ENCODE measurements at regions not wholly inside any gene's neighbourhood (a gene's known extent, or its start where the extent isn't known, plus 50 kb on each side); places are given as distances from the start of the nearest gene placed in this dataset.
"Not testable (repeated sequence)": the region's sequence is repeated elsewhere in the genome, so short reads cannot be mapped to it uniquely, and the experiment has no call there.

DNA sequence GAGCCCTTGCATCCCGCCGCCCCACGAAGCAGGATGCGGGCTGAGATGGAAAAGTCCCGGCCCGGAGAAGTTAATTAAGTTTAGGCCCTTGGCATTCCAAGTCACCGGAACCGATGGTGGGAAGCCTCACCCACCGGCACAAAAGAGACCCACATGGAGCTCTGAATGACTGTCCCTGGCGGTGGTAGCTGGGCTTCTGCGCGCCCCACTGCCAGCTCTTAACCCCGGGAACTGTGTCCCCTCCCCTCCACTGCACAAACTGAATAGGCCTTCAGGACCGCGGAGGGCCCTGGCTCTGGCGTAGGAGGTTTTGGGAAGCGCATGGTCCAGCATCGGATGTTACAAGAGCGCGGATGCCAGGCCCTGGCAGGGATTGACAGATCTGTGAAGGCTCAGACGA is 291.1 kb upstream of the TUT7 start:
- no peak for DNase-seq

DNA sequence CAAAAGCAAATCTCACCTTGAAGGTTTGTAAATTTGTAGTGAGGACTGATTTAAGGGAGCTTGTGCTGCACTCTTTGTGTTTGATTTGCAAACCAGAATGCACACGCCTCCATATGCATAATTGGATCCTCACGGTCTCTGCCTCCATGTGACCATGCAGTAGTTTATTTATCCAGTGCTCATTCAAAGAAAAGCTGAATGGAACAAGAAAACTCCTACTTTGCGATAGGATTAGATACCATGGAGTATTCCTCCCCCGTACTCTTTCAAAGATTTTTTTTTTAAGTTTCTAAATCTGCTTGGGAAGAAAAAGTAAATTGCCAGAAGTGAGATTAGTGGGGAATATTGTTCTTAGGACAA is 290.4 kb upstream of the TUT7 start:
- DNase-seq = no peak

DNA sequence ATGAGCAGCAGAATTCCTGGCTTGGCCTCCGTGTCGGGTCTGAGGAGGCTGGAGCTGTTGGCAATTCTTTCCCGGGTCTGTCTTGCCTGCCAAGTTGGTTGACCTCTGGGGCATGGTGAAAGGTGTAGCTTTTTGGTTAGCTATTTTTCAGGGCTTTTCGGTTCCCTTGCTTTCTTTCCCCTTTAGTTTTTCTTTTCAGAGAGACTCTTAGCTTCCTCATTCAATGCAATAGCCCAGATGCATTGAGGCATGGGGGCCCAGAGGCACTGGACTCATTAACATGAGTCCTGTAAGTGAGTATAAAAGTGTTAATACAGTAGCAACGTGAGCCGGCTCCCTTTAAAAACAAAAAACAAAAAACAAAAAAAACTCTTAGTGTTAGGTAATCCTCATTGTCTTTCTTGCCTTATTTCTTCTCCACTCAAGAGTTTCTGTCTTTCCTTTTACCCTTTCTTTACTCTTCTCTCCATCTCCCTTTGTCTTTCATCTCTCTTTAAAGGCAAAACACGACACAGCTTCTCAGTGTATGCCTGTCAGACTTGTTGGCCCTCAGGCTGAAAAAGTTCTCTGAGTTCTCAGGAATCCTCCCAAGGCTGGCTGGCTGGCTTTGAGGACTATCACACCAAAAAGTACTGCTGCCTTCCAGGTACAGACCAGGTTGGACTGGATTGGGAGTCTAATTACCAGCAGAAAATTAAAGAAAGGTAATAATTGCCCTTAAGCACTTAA is 289.9 kb upstream of the TUT7 start:
- DNase-seq = no peak

DNA sequence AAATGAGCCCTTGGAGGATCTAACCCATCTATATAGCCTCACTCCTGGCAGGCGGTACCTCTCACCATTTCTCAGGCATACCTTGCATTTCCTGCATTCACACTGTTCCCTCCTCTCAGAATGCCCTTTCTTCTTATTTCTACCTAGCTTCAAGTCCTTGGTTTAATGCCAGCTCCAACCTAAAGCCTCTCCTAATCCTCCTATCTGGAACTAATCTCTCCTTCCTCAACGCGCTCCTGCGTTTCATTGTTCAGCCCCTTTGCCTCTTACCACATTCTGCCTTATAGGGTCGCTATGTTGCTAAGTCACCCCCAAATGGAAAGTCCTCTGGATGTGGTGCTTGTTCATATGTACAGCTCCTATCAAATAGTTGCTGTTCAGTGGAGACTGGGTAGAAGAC is 288.5 kb upstream of the TUT7 start:
- no peak for DNase-seq

DNA sequence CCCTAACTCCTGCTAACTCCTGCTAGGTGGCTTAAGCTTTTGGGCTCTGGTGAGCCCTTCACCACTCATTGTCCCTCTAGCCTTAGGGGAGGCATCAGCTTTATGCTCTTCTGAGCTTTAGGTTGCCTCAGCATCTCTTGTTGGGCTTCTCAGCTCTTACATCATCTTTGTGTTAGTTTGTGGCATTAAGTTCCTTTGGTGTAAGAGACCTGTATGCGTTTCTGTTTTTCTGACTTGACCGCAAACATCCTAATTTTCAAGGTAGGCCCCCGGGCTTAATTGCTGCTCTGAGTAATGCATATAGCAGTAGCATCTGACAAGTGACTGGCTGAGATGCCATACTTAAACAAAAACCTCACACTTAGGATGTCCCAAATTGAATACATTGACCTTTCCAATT is 287.8 kb upstream of the TUT7 start:
- DNase-seq = no peak

DNA sequence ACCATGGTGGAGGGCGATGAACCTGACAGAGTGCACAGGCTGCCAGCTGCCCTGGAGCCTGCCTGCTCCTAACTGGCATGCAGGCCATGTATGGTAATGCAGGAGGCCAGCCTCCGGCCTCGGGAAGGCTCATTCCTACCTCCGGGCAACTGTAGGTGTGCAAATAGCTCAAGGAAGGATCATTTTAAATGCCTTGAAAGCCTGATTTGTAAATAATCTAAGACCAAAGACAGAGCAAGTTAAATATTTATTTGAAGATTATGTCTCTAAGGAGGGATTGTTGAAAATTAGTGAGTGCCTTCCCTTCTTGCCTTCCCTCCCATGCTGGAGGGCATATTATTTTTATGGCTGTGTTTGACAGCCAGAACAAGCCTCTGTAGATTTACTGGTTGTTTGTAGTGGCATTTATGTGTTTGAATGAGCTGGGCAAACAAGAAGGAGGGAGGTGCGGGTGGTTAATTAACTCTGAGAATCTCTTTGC is 285.7 kb upstream of the TUT7 start:
- peak; percentile 64 for DNase-seq

DNA sequence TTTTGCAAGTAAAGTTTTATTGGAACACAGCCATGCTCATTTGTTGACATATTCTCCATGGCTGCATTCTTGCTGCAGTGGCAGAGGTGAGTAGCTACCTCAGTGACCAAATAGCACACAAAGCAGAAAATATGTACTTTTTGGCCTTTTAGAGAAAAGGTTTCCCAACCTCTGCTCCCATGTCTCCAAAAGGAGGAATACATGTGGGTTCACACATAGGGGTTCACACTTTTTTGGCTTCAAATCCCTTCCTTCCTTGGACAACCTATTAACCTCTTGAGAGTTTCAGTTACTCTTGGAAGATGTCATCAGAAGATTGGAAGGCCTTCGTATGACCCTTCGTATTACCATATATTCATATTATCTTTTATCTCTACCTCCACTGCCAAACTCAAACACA is 285.1 kb upstream of the TUT7 start:
- DNase-seq = no peak

DNA sequence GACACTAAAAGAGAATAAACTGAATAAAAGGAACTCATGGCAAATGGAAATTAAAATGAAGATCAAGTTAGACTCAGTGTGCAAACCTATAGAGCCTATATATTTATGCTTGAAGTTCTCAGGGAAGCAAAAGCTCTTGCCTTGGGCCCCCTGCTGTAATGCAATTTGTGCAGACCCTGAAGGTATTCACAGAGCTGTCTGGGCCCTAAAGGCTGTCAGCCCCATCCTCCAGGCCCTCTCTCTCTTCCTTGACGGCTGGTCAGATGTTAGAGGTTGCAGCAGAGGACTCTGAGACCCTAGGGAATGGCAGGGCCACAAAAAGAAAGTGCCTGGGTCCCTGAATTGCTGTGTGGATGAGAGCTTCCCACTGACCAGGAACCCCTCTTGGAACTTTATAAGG is 283.9 kb upstream of the TUT7 start:
- no peak for DNase-seq

DNA sequence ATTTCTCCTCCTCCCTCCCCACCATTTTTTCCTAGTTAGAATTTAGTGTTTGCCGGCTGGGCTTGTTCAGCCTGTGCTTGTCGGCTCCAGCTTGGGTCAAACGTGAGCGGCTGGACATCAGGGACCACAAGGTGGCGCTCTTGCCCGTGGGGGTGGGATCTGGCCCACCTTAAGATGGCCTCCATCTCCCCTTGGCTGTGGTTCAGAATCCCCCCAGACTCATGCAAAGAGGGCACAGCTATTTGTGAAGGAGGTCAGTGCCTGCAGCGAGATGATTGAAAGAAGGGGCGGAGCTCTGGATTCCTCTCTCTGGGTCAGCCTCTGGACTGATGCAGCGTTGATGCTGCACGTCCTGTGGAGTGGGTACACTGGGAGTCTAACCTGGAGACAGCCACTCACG is 283.3 kb upstream of the TUT7 start:
- DNase-seq = no peak

DNA sequence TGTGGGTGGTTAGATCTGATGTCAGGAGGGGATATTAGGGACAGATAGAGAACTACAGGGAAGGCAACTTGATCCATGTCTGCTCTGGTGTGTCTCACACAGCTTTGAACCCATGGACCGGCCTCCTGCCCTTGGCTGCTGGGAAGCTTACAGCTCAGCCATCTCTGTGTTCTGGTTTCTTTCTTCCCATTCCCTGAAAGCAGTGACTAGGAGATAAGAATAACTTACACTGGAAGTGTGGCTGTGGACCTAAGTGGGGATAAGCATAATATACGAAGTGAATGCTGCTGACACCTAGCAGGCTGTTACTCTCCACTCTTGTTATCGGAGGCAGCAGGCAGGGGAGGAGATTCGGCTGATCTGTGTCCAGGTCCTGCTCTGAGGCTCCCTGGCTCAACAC is 282.3 kb upstream of the TUT7 start:
- no peak for DNase-seq

DNA sequence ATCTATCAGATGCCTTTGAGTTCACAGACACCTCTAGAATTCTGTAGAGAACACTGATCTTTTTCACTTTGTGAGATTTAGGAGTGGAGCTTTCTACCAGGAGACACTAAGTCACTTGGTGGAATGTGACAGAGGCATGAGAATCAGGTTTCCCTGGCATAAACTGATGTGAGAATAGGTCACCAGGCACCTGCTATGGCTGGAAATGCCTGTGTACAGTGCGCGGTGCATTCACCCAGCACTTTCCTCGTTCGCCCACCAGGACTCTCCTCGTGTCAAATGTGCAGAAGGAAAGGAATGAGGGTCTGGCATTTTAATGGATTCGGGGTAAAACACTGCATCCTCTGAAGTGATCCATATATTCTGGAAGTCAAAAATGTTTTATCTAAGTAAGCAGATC is 281.8 kb upstream of the TUT7 start:
- no peak for DNase-seq

DNA sequence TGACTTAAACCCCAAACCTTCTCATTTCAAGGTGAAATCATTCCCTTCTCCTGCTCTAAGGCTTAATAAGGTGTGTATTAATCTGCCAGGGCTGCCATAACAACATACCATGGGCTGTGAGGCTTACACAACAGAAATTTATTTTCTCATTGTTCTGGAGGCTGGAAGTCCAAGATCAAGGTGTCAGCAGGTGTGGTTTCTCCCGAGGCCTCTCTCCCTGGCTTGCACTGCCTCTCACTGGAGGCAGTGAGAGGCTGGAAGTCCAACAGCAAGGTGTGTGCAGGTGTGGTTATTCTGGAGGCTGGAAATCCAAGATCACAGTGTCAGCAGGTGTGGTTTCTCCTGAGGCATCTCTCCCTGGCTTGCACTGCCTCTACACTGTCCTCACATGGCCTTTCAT is 280.3 kb upstream of the TUT7 start:
- DNase-seq = no peak

DNA sequence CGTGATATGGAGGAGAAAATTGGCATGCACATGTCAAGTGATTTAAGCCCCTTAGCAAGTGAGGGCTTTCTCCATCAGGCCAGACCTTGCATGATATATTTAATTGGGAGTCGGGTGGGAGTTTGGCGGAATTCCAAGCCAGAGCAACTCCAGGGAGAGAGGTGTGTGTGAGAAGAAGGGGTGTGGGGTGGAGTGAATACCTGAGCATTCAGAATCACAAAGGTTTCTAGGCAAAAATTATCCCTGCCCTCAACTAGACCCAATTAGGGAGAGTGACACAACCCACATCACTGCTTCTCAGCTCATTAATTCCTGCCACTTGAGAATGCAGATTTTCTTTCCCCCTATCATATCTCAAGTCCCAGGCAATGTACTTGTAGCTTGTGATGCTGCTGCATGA is 279.7 kb upstream of the TUT7 start:
- DNase-seq = no peak

DNA sequence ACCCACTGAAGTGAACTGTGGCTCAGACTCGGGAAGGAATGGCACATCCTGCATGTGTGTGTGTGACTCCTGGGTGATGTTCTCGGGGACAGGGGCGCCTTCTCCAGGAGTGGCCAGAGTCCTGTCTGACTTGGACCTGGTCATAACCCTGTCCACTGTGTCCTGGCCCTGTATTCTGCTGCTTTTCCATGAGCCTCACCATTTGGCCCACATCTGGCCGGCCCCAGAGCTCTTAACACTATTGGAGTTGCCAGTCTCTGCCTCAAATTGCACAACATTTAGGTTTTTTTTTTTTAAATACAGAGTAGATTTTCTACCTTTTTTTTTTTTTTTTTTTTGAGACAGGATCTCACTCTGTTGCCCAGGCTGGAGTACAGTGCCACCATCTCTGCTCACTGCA is 278.3 kb upstream of the TUT7 start:
- no peak for DNase-seq

DNA sequence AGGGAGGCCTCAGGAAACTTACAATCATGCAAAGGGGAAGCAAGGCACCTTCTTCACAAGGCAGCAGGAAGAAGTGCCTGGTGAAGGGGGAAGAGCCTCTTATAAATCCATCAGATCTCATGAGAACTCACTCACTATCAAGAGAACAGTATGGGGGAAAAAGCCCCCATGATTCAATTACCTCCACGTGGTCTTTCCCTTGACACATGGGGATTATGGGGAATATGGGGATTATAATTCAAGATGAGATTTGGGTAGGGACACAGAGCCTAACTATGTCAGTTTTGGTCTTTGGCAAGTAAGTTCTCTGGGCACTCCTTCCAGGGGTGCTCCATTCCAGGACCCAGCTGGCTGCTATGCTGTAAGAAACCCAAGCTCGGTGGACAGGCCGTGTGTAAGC is 275.3 kb upstream of the TUT7 start:
- DNase-seq = no peak

DNA sequence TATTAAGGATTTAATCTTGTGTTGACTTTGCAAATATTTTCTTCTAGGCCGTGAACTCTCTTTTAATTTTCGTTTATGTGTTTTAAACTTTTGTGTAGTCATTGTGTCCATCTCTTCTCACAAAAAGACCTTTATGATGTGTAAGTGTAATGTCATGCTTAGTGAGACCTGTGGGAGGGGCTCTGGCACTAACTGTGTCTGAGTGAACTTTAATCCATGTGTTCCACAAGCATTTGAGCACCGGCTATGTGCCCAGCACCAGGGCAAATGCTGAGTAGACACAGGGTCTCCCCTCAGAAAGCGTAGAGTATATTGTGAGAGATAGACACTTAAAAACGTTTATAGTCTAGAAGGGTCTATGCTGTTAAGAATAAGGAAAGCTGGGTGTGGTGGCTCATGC is 272.6 kb upstream of the TUT7 start:
- DNase-seq = no peak

DNA sequence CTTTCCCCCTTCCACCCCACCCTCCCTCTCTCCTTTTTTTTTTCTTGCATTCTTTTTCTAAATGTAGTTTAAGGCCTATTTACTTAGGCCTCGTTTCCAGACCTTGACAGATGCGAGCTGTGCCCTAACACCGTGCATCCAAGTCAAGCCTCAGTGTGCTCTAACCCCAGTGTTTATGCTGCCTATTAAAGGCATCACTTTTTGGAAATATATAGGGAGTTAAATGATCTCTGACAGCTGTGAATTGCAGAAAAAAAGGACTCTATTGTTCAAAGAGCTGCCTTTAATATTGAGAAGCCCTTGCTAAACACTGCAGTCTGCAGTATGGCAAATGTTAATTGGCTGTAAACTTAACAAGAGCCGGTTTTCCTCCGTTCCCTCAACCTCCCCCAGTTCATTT is 270.4 kb upstream of the TUT7 start:
- DNase-seq = no peak

DNA sequence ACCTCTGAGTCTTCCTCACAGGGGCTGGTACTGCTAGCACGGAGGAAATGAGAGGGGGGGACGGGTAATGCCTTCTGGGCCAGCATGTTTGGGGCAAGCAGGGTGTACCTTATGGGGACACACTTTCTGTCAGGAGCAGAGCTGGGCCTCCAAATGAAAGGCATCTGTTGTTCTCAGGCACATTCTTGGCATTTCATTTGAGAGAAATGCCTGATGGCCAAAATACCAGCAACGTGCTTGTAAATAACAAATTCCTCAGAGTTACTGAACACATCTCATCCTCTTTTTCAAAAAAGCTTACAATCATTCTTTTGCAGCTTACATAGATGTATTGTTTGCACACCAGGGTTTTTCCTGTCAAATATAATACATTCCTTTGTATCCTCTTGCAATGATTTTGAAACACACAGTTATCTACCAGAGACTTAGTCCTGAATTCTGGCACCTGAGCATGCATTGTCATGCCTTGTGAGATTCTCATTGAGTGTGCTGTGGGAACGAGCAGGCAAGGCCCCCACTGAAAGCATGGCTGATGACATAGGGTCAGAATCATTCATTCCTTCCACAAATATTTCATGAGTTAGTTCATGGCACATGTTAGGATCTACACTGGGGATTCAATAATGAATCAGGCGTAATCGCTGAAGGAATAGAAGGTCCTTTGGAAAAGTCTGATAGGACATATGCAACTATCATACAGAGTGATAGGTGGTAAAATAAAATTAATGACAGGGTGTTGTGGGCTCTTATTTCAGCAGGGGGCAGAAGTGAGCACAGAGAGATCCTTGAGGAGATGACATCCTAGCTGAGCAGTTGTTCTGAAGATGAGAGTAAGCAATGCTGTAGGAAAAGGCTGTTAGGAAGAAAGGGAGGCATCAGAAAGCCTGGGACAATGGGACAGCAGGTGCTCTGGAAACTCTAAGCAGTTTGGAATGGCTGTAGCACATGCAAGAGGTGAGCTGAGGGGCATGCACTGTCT is 260.9 kb upstream of the TUT7 start:
- DNase-seq = no peak

DNA sequence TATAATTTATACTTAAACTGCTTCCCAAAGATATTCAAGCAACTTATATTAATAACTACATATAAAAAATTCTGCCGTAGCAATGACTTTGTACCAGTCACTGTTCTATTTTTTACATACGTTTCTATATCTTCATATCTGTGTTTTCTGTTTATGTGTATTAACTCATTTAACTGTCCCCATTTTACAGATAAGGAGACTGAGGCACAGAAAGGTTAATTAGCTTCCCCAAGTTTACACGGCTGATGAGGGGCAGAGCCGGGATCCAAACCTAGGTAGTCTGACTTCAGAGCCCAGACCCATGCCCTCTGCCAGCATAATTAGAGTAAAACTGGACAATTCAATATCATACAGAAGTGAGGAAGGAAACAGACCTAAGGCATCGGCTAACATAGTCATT is 259.7 kb upstream of the TUT7 start:
- no peak for DNase-seq

DNA sequence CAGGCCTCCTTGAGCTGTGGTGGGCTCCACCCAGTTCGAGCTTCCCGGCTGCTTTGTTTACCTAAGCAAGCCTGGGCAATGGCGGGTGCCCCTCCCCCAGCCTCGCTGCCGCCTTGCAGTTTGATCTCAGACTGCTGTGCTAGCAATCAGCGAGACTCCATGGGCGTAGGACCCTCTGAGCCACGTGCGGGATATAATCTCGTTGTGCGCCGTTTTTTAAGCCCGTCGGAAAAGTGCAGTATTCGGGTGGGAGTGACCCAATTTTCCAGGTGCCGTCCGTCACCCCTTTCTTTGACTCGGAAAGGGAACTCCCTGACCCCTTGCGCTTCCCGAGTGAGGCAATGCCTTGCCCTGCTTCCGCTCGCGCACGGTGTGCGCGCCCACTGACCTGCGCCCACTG is 257.3 kb upstream of the TUT7 start:
- DNase-seq = not testable (repeated sequence)

DNA sequence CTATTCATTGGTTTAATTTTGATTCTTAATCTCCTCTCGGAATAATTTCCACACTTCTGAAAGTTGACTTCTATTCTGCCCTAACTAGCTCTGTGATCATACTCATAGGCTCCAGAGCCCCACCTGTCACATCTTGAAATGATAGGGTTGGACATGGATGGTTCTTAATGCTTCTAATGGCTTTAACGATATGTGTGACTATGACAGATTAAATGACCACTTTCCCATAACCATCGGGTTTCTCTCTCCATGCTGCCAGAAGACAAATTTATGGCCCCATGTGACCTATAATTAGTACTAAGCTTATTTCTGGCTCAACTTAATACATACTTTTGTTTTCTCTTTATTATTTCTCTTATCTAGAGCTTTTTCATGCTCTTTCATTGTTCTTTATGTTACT is 251.1 kb upstream of the TUT7 start:
- DNase-seq = no peak

DNA sequence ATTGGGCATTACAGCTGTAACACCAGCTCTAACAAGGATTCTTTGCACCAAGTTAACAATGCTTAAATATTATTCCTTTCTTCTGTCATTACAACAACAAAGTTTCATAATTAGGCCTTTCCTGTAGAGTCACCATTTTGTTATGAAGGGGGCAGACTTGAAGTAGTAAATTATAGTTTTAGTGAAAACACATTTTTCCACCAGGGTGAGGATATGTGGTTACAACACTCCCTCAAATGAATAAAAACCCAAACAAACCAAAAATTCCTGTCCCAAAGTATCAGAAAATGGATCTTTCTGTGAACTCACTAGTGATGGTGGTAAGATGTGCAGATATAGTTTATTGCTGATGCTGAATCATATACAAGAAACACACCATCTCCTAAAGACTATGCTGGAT is 250.5 kb upstream of the TUT7 start:
- no peak for DNase-seq

DNA sequence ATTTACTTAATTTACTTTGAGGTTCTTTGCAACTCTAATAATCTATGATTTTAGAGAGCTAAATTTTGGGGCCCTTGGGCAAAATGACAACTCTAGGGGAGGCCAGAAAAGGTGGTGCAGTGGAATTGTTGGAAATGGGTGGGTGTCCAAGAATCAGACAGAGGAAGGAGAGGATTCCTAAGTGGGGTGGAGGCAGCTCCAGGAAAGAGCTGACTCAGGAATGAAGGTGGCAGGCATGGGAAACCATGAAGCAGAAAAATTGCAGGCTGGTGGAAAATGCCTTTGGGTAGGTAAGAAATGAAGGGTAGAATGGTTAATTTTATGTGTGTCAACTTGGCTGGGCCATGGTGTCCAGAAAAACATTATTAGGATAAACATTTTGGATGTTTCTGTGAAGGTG is 248.5 kb upstream of the TUT7 start:
- no peak for DNase-seq

DNA sequence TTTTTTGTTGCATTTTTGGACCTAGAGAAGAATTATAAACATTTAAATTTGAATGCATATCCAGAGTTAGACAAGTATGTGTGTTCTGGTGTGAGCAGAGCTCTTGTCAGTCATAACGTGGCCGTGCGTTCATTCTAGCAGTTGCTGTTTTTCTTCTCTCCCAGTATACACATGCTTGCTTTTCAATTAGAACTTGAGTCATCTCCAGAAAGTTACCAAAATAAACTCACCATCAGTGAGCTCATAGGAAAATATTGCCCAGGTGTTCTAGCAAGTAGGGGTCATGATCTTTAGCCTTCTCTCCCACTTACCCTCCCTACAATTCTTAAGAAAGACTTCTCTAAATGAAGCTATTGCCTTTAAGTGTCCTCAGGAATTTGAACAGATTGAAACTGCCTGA is 247.5 kb upstream of the TUT7 start:
- no peak for DNase-seq
